NCI-H128 (cell line): ENCODE measurements at regions not wholly inside any gene's neighbourhood (a gene's known extent, or its start where the extent isn't known, plus 50 kb on each side); places are given as distances from the start of the nearest gene placed in this dataset.

Experiments
- DNase-seq: peaks from one replicate; lab custom pipeline; 2025; ENCODE audit not compliant: unreplicated experiment; lab: John Stamatoyannopoulos, UW

DNA sequence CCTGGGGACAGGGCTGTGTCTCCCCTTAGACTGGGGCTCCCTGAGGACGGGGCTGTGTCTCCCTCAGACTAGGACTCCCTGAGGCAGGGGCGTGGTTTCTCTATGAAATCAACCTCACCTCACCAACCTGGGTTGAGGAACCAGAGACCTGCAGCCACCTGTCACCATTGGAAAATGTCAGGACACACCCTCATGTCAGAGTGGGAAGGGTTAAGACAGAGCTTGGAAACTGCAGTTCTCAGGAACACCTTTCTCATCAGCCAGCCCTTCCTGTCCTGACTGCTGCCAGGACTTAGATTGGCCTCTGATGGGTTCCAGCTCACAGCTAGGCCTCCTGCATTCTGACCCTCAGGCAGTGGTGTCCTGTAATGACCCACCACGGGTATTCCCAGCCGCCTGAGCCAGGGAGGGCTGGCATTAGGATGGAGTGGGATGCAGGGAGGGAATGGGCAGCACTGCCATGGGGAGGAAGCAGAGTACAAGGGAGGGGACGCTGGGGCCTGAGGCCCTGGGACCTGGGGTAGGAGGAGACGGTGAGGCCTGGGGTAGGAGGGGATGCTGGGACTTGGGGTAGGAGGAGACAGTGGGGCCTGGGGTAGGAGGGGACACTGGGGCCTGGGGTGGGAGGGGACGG is 76.3 kb downstream of the MRPL14 start:
- no peak for DNase-seq

DNA sequence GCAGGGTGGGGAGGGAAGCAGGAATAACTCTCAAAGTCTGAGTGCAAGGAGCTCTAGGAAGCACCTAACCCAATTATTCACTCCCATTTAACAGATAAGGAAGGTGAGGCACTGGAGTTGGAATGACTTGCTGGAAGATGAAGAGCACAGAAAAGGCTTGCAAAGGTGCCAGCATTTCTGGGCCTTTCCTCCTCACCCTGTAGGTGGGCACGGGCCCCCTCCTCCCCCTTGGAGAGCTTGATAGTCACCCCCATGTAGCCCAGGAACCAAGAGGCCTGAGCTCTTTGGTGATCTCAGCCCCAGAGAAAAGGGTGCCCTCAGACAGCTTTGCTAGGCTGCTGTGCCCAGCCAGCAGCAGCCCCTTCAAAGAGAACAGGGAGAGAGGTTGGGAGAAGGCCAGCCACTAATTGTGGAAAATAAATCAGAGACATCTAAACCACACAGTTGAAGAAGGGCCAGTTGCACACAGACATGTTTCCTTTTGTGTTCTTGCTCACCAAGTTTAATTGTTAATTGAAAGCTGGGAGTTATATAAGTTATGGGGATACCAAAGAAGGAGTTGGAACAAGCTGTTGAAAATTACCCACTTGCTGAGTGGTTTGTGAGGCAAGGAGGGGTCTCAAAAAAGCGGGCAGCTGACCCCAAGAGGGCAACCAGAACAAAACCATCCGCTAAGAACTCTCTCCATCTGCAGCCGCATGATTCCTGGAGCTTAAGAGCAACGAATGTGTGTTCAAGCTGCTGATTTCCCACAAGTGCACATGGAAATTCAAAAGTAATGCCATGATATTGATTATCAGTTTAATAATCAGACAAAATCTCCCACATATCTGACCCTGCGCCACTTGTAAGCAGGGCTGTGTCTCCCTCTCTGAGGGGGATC is 77.0 kb downstream of the MRPL14 start:
- no peak for DNase-seq

DNA sequence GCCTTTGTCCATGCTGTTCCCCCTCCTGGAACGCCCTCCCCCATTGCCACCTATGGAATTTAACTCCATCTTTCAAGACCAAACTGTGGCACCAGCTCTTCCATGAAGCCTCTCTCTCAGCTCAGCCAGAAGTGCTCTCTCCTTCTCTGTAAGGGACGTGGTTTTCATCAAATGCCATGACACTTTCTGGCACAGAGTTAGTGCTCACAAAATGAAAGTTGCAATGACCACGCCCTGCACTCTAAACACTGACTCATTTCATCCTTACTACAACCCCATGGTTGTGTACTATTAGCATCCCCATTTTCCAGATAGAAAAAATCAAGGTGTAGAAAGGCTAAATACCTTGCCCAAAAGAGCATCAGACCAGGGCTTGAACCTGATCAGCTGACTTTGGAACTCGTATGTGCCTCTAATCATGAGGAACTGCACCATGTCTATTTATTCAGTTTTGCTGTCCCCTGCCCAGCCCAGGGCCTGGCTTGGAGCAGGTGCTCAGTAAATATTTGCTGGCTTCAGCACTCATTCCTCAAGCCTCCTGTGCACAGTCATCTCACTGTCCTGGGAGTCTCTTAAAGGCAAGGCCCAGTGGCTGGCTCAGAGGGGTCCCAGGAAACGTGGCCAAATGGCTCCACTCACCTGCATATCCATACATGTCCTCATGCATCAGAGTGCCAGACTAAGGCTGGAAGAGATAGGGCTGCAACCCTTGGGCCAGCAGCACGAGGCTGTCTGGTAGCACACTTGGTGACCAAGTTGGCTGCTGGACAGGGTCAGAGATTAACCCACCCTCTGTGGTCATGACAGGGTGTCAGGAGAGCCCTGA is 77.9 kb downstream of the MRPL14 start:
- DNase-seq, result no peak

GRCh38 chr6:44048277-44048676 is 79.0 kb downstream of the MRPL14 start:
- no peak for DNase-seq

DNA sequence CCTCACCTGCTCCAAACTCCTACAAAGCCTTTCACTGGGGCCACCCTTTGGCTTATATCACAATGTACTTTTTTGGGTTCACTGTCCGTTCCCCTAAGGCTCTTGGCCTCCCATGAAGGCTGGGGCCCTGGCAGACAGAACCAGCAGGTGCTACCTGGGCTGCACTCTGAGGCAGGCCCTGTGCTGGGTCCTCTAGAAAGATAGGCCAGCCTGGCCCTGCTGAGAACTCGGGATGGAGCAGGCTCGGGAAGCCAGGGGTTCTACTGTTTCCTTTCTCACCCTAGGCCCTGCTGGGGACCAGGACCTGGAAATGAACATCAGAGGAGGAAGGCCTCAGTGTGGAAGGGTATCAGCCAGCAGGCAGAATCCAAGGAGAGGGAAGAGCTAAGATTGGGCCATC is 79.5 kb downstream of the MRPL14 start:
- DNase-seq, result no peak

DNA sequence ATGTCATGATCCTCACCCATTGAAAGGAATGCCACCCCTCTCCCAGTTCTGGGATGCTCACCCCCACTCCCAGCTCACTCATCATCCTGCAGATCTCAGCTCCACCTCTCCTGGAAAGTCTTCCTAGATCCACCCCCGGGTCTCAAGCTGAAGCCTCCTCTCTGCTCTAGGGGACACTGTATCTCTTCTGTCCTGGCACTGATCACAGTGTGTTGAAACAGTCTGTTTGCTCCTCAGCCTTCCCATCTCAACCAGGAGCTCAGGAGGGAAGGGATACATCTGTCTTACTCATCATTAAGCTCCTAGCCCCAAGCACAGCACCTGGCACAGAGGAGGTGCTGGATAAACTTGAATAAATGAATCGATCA is 80.1 kb downstream of the MRPL14 start:
- DNase-seq, result no peak

- no peak for DNase-seq
These were observed 80.6 kb downstream of the MRPL14 start for GRCh38 chr6:44046516-44047178.

- DNase-seq, result no peak
These were observed 81.6 kb downstream of the MRPL14 start for GRCh38 chr6:44045672-44046015.

GRCh38 chr6:44044940-44045671 is 82.1 kb downstream of the MRPL14 start:
- DNase-seq, result no peak

GRCh38 chr6:44044154-44044539 is 83.1 kb downstream of the MRPL14 start:
- DNase-seq, result no peak

DNA sequence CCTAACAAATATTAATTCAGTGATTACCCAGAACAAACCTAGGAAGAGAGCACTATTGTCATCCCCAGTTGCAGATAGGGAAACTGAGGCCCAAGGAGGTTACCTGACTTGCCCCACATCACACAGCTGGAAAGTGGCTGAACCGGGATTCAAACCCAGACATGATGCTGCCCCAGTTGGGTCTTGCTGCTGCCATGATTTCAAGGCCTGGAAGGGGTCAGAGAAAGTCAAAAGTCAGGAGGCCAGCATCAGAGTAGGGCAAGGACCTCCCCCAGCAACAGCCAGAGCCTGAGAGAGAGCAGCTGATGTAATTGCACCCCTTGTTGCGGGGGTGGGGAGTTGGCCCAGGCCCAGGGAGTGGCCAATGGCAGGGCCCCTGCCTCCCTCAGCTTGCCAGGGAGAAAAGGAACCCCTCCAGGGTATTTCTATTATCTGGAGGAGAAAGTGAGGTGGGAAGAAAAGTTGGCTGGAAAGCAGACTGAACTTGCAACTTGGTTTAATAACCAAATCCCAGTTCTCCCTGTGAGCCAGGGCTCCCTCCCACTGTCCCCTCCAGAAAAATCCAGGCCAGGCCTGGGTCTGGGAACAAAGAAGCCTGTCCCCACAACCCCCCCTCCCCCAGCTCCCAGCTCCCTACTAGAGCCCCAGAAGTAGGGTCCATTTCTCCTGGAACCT is 83.6 kb downstream of the MRPL14 start:
- DNase-seq, result no peak

DNA sequence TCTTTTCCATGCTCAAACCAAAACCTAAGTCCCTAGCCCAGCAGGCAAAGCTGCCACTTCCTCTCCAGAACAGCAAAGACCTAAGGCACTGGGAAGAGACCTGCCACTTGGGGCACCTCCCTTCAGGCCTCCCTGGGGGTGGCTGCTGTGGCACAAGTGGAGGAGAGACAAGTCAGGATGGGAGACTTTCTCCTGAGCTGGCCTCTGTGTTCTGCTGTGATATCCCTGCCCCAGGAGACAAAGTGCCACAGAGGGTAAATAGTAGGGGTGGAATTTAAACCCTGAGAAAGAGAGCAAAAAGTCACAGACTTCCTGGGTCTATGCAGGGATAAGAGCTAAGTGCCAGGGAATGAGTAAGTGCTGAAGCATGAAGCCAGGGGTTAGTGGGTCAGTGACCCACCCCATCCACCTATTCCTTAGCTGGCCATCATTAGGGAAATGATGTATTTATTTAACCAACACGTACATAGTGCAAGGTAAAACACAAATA is 84.2 kb downstream of the MRPL14 start:
- no peak for DNase-seq

DNA sequence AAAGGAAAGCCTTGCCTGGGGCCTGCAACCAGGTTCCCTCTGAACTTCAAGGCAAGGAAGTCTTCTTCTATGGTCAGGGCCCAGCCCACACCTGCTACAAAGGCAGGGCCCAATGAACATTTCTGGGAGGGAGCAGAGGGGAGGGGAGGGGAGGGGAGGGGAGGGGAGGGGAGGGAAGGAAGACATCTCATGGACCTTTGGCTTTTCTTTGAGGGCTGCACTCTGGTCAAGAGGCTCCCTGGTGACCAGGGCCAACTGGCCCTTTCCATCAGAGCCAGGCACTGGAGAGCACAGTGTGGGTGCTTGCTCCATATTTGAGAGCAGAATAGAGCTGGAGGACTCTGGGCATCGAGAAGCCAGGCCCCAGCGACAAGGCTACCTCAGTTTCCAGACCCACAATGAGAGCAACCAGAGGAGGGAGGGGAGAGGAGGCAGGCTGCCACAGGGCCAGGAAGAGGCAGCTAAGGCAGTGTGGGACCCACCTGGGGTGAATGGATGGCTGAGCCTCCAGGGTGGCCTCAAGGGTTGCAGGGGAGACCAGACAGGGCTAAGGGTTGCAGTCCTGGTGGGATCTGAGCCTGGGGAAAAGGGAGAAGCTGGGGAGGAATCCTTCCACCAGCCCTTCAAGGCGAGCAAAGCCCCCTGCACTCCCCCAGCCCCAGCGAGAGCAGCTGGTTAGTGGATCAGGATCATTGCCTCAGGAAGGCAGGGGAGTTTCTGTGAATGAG is 84.8 kb downstream of the MRPL14 start:
- DNase-seq, result no peak

DNA sequence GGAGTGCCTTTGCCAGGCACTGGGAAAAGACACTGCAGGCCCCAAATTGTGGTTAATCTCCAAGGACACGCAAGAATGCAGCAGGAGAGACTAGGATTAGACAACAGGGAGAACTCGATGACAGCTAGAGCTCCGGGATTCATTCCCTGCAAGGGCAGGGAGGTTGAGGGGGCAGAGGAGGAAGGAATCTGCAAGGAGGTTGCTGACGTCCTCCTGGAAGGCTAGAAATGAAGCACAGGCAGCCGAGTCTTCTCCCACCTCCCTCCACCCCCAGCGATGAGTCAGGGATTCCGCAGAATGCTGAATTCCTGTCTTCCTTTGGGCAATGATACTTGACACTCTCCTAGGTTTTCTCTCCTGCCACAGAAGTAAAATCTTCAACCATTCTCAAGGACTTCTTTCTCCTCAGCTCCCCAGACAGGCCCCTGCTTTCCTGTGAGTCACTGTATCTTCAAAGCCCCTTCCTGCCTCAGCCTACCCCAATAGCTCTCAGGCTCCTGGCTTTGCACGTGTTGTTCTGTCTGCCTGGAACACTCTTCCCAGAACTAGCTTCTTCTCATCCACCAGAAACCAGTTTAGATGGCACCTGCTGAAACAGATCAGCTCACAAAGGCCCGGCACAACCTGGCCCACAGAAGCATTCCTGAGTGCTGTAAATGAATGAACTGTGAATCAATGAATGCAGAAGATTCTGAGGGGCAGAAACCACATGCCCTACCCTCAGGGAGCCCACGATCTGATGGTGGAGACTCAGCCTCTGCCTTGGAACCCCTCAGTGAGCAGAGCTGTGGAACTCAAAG is 85.6 kb downstream of the MRPL14 start:
- no peak for DNase-seq

- no peak for DNase-seq
These were observed 86.5 kb downstream of the MRPL14 start for GRCh38 chr6:44040786-44041185.

DNA sequence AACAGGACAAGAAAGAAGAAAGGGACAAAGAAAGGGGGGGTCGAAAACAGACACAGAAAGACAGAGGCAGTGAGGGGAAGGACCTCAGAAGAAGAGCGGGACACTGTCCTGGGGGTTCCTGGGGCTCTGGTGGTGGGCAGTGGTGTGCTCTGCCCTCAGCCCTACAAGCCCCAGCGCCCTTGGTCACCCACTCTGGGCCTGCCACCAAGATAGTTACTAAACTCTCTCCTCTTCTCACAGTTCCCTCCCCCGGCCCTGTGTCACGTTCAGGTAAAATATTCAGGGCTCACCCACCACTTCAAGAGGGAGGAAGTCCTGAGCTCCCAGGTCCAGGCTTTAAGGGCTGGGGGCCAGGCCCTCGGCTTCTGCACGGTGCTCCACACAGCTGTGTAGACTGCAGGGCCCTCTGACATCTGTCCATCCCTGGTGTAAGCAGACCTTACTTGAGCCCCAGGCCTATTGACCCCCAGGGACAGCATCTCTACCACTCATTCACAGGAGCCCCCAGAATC is 87.4 kb downstream of the MRPL14 start:
- no peak for DNase-seq

DNA sequence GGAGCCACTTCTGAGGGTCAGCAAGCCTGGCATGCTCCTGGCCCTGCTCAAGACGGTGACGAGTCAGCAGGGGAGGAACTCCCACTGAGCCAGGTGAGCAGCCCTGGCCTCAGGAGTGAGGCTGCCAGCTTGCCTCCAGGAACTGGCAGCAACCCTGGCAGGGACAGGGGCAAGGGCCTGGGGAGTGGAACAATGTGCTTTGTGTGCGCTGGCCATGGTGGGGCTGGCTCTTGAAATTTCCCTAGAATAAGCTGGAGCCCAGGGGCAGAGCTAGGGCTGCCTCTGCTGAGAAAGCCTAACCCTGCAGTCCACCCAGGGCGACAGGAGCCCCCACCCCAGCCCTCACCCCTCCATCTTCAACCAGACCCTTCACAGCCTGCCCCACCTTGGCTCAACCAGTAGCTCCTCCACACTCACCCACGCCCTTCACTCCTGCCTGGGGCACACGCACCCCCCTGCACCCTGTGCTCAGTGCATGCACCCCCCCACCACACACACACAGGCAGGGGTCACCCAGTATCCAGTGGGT is 88.0 kb downstream of the MRPL14 start:
- no peak for DNase-seq

- DNase-seq, result no peak
These were observed 88.6 kb downstream of the MRPL14 start for GRCh38 chr6:44038543-44039065.
